ENCODE measurements at regions not wholly inside any gene's neighbourhood (a gene's known extent, or its start where the extent isn't known, plus 50 kb on each side); places are given as distances from the start of the nearest gene placed in this dataset.

DNA sequence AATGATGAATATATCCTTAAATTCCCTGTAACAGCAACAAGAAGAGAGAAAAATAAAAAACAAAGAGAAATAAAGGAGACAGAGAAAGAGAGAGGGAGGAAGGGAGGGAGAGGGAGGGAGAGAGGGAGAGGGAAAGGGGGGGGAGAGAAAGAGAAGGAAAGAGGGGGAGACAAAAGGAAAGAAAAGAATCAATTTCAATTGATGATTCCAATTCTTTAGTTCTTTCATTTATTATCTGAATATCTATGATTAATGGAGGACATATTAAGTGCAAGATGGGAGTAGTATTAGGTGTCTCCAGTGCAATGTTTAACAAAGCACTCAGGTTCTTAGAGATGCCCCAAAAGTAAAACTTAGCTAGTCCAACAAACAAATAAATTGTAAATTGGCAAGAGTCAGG is 97.2 kb upstream of the DPP10 start:
- no peak for TF ChIP-seq POLR2AphosphoS5 (IDR thresholded peaks at IDR 0.05)
- TF ChIP-seq, protein P1, sequence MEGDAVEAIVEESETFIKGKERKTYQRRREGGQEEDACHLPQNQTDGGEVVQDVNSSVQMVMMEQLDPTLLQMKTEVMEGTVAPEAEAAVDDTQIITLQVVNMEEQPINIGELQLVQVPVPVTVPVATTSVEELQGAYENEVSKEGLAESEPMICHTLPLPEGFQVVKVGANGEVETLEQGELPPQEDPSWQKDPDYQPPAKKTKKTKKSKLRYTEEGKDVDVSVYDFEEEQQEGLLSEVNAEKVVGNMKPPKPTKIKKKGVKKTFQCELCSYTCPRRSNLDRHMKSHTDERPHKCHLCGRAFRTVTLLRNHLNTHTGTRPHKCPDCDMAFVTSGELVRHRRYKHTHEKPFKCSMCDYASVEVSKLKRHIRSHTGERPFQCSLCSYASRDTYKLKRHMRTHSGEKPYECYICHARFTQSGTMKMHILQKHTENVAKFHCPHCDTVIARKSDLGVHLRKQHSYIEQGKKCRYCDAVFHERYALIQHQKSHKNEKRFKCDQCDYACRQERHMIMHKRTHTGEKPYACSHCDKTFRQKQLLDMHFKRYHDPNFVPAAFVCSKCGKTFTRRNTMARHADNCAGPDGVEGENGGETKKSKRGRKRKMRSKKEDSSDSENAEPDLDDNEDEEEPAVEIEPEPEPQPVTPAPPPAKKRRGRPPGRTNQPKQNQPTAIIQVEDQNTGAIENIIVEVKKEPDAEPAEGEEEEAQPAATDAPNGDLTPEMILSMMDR (IDR thresholded peaks at IDR 0.05 in 8 of 11, conservative IDR thresholded peaks at IDR 0.05 in 3 of 11), result no peak
